GM23338 (cell line): ENCODE measurements at regions not wholly inside any gene's neighbourhood (a gene's known extent, or its start where the extent isn't known, plus 50 kb on each side); places are given as distances from the start of the nearest gene placed in this dataset.

Experiments
- CREB1 ChIP-seq: fragments of 250-450 bp; sonication (Bioruptor Pico); IDR thresholded peaks from 2 replicates; pipeline ENCODE4 v1.5.0; 2020; ENCODE audit warnings: low read depth, mild to moderate bottlenecking, moderate library complexity
- EZH2 ChIP-seq: fragments of 200-600 bp; sonication (generic); IDR thresholded peaks from one replicate; pipeline ENCODE4 v1.8.0; 2017; ENCODE audit warnings: antibody characterized with exemption, mild to moderate bottlenecking, low read depth; ENCODE audit not compliant: unreplicated experiment
- EZH2phosphoT487 ChIP-seq: fragments of 200-600 bp; sonication (generic); IDR thresholded peaks from one replicate; pipeline ENCODE4 v1.8.1; 2018; ENCODE audit warnings: antibody characterized with exemption; ENCODE audit not compliant: unreplicated experiment
- JUNB ChIP-seq: IDR thresholded peaks from one replicate; pipeline ENCODE4 v1.6.1; 2016; ENCODE audit warnings: antibody characterized with exemption; ENCODE audit not compliant: unreplicated experiment
- NANOG ChIP-seq: IDR thresholded peaks from 2 replicates; pipeline ENCODE4 v1.6.1; 2016; ENCODE audit warnings: antibody characterized with exemption, borderline replicate concordance
- POLR2AphosphoS5 ChIP-seq: IDR thresholded peaks from 2 replicates; pipeline ENCODE4 v1.6.1; 2016; ENCODE audit warnings: antibody characterized with exemption, low read depth
- STAT1 ChIP-seq: IDR thresholded peaks from one replicate; pipeline ENCODE4 v1.6.1; 2016; ENCODE audit warnings: antibody characterized with exemption; ENCODE audit not compliant: unreplicated experiment
- ZNF114 ChIP-seq: fragments of 250-450 bp; sonication (Bioruptor Pico); IDR thresholded peaks from 2 replicates; pipeline ENCODE4 v1.5.0; 2020; ENCODE audit warnings: mild to moderate bottlenecking, moderate library complexity
- ZNF331 ChIP-seq: fragments of 250-450 bp; sonication (Bioruptor Pico); IDR thresholded peaks from 2 replicates; pipeline ENCODE4 v1.5.0; 2020; ENCODE audit warnings: low read depth, mild to moderate bottlenecking, moderate library complexity
- TF ChIP-seq, protein P1 (sequence below), 2 experiments: fragments of 200-600 bp in 1 of 2; sonication (generic) in 1 of 2; conservative IDR thresholded peaks; 2 replicates each; pipeline versions ENCODE4 v1.5.1 to v1.6.1; 2016 to 2017; ENCODE audit warnings: antibody characterized with exemption in 2 of 2, low read depth in 2 of 2, mild to moderate bottlenecking in 2 of 2, moderate library complexity in 1 of 2
- TF ChIP-seq, protein P2 (sequence below): IDR thresholded peaks from one replicate; pipeline ENCODE4 v1.6.1; 2018; ENCODE audit warnings: antibody characterized with exemption; ENCODE audit not compliant: unreplicated experiment
- TF ChIP-seq, protein P3 (sequence below): IDR thresholded peaks from 2 replicates; pipeline ENCODE4 v1.6.1; 2016; ENCODE audit warnings: antibody characterized with exemption
- TF ChIP-seq, protein P4 (sequence below): fragments of 250-450 bp; sonication (Bioruptor Pico); IDR thresholded peaks from 2 replicates; pipeline ENCODE4 v1.5.0; 2020; ENCODE audit warnings: mild to moderate bottlenecking, moderate library complexity

DNA sequence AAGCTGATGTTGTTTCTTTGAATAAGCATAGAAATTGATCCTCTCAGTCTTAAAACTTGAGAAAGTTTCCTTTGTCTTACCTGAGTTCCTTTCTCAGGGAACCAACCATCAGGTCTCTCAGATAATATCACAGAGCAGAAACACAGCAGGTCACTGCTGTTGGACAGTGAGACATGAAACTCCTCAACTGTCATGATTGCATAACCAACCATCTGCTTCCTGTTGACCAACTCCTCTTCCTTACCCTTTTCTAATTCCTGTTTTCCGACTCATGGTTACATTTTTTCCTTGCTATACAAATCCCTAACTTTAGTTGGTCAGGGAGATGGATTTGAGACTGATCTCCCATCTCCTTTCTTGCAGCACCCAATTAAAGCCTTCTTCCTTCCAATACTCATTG lies 845.3 kb downstream of the FAM181B start:
- no peak for TF ChIP-seq EZH2phosphoT487
- no peak for TF ChIP-seq POLR2AphosphoS5
- TF ChIP-seq, protein P1, sequence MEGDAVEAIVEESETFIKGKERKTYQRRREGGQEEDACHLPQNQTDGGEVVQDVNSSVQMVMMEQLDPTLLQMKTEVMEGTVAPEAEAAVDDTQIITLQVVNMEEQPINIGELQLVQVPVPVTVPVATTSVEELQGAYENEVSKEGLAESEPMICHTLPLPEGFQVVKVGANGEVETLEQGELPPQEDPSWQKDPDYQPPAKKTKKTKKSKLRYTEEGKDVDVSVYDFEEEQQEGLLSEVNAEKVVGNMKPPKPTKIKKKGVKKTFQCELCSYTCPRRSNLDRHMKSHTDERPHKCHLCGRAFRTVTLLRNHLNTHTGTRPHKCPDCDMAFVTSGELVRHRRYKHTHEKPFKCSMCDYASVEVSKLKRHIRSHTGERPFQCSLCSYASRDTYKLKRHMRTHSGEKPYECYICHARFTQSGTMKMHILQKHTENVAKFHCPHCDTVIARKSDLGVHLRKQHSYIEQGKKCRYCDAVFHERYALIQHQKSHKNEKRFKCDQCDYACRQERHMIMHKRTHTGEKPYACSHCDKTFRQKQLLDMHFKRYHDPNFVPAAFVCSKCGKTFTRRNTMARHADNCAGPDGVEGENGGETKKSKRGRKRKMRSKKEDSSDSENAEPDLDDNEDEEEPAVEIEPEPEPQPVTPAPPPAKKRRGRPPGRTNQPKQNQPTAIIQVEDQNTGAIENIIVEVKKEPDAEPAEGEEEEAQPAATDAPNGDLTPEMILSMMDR (conservative IDR thresholded peaks at IDR 0.05; ENCODE audit: low read depth in 2 of 2) = no peak
- TF ChIP-seq, protein P2, sequence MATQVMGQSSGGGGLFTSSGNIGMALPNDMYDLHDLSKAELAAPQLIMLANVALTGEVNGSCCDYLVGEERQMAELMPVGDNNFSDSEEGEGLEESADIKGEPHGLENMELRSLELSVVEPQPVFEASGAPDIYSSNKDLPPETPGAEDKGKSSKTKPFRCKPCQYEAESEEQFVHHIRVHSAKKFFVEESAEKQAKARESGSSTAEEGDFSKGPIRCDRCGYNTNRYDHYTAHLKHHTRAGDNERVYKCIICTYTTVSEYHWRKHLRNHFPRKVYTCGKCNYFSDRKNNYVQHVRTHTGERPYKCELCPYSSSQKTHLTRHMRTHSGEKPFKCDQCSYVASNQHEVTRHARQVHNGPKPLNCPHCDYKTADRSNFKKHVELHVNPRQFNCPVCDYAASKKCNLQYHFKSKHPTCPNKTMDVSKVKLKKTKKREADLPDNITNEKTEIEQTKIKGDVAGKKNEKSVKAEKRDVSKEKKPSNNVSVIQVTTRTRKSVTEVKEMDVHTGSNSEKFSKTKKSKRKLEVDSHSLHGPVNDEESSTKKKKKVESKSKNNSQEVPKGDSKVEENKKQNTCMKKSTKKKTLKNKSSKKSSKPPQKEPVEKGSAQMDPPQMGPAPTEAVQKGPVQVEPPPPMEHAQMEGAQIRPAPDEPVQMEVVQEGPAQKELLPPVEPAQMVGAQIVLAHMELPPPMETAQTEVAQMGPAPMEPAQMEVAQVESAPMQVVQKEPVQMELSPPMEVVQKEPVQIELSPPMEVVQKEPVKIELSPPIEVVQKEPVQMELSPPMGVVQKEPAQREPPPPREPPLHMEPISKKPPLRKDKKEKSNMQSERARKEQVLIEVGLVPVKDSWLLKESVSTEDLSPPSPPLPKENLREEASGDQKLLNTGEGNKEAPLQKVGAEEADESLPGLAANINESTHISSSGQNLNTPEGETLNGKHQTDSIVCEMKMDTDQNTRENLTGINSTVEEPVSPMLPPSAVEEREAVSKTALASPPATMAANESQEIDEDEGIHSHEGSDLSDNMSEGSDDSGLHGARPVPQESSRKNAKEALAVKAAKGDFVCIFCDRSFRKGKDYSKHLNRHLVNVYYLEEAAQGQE = no peak
- TF ChIP-seq EZH2 = no peak
- TF ChIP-seq, protein P3, sequence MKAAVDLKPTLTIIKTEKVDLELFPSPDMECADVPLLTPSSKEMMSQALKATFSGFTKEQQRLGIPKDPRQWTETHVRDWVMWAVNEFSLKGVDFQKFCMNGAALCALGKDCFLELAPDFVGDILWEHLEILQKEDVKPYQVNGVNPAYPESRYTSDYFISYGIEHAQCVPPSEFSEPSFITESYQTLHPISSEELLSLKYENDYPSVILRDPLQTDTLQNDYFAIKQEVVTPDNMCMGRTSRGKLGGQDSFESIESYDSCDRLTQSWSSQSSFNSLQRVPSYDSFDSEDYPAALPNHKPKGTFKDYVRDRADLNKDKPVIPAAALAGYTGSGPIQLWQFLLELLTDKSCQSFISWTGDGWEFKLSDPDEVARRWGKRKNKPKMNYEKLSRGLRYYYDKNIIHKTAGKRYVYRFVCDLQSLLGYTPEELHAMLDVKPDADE = no peak
- no peak for TF ChIP-seq JUNB
- TF ChIP-seq CREB1 (CRISPR knock-in tag) = no peak
- no peak for TF ChIP-seq NANOG
- no peak for TF ChIP-seq ZNF331 (CRISPR knock-in tag)
- TF ChIP-seq, protein P4, sequence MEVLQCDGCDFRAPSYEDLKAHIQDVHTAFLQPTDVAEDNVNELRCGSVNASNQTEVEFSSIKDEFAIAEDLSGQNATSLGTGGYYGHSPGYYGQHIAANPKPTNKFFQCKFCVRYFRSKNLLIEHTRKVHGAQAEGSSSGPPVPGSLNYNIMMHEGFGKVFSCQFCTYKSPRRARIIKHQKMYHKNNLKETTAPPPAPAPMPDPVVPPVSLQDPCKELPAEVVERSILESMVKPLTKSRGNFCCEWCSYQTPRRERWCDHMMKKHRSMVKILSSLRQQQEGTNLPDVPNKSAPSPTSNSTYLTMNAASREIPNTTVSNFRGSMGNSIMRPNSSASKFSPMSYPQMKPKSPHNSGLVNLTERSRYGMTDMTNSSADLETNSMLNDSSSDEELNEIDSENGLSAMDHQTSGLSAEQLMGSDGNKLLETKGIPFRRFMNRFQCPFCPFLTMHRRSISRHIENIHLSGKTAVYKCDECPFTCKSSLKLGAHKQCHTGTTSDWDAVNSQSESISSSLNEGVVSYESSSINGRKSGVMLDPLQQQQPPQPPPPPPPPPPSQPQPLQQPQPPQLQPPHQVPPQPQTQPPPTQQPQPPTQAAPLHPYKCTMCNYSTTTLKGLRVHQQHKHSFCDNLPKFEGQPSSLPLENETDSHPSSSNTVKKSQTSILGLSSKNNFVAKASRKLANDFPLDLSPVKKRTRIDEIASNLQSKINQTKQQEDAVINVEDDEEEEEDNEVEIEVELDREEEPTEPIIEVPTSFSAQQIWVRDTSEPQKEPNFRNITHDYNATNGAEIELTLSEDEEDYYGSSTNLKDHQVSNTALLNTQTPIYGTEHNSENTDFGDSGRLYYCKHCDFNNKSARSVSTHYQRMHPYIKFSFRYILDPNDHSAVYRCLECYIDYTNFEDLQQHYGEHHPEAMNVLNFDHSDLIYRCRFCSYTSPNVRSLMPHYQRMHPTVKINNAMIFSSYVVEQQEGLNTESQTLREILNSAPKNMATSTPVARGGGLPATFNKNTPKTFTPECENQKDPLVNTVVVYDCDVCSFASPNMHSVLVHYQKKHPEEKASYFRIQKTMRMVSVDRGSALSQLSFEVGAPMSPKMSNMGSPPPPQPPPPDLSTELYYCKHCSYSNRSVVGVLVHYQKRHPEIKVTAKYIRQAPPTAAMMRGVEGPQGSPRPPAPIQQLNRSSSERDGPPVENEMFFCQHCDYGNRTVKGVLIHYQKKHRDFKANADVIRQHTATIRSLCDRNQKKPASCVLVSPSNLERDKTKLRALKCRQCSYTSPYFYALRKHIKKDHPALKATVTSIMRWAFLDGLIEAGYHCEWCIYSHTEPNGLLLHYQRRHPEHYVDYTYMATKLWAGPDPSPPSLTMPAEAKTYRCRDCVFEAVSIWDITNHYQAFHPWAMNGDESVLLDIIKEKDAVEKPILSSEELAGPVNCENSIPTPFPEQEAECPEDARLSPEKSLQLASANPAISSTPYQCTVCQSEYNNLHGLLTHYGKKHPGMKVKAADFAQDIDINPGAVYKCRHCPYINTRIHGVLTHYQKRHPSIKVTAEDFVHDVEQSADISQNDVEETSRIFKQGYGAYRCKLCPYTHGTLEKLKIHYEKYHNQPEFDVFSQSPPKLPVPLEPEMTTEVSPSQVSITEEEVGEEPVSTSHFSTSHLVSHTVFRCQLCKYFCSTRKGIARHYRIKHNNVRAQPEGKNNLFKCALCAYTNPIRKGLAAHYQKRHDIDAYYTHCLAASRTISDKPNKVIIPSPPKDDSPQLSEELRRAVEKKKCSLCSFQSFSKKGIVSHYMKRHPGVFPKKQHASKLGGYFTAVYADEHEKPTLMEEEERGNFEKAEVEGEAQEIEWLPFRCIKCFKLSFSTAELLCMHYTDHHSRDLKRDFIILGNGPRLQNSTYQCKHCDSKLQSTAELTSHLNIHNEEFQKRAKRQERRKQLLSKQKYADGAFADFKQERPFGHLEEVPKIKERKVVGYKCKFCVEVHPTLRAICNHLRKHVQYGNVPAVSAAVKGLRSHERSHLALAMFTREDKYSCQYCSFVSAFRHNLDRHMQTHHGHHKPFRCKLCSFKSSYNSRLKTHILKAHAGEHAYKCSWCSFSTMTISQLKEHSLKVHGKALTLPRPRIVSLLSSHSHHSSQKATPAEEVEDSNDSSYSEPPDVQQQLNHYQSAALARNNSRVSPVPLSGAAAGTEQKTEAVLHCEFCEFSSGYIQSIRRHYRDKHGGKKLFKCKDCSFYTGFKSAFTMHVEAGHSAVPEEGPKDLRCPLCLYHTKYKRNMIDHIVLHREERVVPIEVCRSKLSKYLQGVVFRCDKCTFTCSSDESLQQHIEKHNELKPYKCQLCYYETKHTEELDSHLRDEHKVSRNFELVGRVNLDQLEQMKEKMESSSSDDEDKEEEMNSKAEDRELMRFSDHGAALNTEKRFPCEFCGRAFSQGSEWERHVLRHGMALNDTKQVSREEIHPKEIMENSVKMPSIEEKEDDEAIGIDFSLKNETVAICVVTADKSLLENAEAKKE (CRISPR knock-in tag) = no peak
- TF ChIP-seq STAT1 = no peak
- no peak for TF ChIP-seq ZNF114 (CRISPR knock-in tag)
